ENCODE measurements at regions not wholly inside any gene's neighbourhood (a gene's known extent, or its start where the extent isn't known, plus 50 kb on each side); places are given as distances from the start of the nearest gene placed in this dataset.
"Not testable (repeated sequence)": the region's sequence is repeated elsewhere in the genome, so short reads cannot be mapped to it uniquely, and the experiment has no call there.

- DNase-seq (ENCODE audit: low read depth) = no peak
Measured at GRCh38 chr17:33944826-33945225, 310.3 kb upstream of the CCL2 start.

GRCh38 chr17:33945646-33946546 is 309.2 kb upstream of the CCL2 start:
- no peak for DNase-seq (ENCODE audit: low read depth)

GRCh38 chr17:33947762-33948161 is 307.3 kb upstream of the CCL2 start:
- no peak for DNase-seq (ENCODE audit: low read depth)

- no peak for DNase-seq (ENCODE audit: low read depth)
Measured at GRCh38 chr17:33948309-33948708, 306.8 kb upstream of the CCL2 start.

GRCh38 chr17:33949100-33949499 is 306.0 kb upstream of the CCL2 start:
- no peak for DNase-seq (ENCODE audit: low read depth)

- DNase-seq (ENCODE audit: low read depth) = no peak
Measured at GRCh38 chr17:33950061-33950460, 305.0 kb upstream of the CCL2 start.

GRCh38 chr17:33952425-33952824 is 302.7 kb upstream of the CCL2 start:
- DNase-seq (ENCODE audit: low read depth) = no peak

GRCh38 chr17:33954597-33954996 is 300.5 kb upstream of the CCL2 start:
- DNase-seq (ENCODE audit: low read depth) = no peak

- DNase-seq (ENCODE audit: low read depth) = no peak
Measured at GRCh38 chr17:33955461-33955860, 299.6 kb upstream of the CCL2 start.

- DNase-seq (ENCODE audit: low read depth) = not testable (repeated sequence)
Measured at GRCh38 chr17:33959098-33959497, 296.0 kb upstream of the CCL2 start.

- DNase-seq (ENCODE audit: low read depth) = no peak
Measured at GRCh38 chr17:33962857-33963655, 292.0 kb upstream of the CCL2 start.

- no peak for DNase-seq (ENCODE audit: low read depth)
Measured at GRCh38 chr17:33964344-33964979, 290.6 kb upstream of the CCL2 start.

GRCh38 chr17:33966410-33967059 is 288.6 kb upstream of the CCL2 start:
- no peak for DNase-seq (ENCODE audit: low read depth)

GRCh38 chr17:33967608-33968349 is 287.3 kb upstream of the CCL2 start:
- no peak for DNase-seq (ENCODE audit: low read depth)

- DNase-seq (ENCODE audit: low read depth) = no peak
Measured at GRCh38 chr17:33968350-33969044, 286.6 kb upstream of the CCL2 start.

GRCh38 chr17:33970279-33970678 is 284.8 kb upstream of the CCL2 start:
- DNase-seq (ENCODE audit: low read depth) = no peak

- DNase-seq (ENCODE audit: low read depth) = no peak
Measured at GRCh38 chr17:33972763-33973162, 282.3 kb upstream of the CCL2 start.

GRCh38 chr17:33973491-33973890 is 281.6 kb upstream of the CCL2 start:
- no peak for DNase-seq (ENCODE audit: low read depth)

- DNase-seq (ENCODE audit: low read depth) = no peak
Measured at GRCh38 chr17:33974276-33974675, 280.8 kb upstream of the CCL2 start.

GRCh38 chr17:33976831-33977230 is 278.3 kb upstream of the CCL2 start:
- no peak for DNase-seq (ENCODE audit: low read depth)

Measured in stimulated activated CD8-positive, alpha-beta memory T cell treated with anti-CD3 and anti-CD28 coated beads, Interleukin-15, amount 100 ng/mL, for 1 hour (primary cell).